MM.1S (cell line): ENCODE measurements at regions not wholly inside any gene's neighbourhood (a gene's known extent, or its start where the extent isn't known, plus 50 kb on each side); places are given as distances from the start of the nearest gene placed in this dataset.

Experiments
- EZH2 ChIP-seq: fragments of 300-600 bp; sonication (generic); optimal IDR thresholded peaks from 2 replicates; pipeline ENCODE3; 2017; ENCODE audit warnings: low read depth, mild to moderate bottlenecking, antibody characterized with exemption, low read length, mixed read lengths
- TF ChIP-seq, protein P1 (sequence below): fragments of 300-600 bp; sonication (generic); IDR thresholded peaks from 2 replicates; pipeline ENCODE4 v1.5.1; 2016; ENCODE audit warnings: antibody characterized with exemption, low read length, mixed read lengths

DNA sequence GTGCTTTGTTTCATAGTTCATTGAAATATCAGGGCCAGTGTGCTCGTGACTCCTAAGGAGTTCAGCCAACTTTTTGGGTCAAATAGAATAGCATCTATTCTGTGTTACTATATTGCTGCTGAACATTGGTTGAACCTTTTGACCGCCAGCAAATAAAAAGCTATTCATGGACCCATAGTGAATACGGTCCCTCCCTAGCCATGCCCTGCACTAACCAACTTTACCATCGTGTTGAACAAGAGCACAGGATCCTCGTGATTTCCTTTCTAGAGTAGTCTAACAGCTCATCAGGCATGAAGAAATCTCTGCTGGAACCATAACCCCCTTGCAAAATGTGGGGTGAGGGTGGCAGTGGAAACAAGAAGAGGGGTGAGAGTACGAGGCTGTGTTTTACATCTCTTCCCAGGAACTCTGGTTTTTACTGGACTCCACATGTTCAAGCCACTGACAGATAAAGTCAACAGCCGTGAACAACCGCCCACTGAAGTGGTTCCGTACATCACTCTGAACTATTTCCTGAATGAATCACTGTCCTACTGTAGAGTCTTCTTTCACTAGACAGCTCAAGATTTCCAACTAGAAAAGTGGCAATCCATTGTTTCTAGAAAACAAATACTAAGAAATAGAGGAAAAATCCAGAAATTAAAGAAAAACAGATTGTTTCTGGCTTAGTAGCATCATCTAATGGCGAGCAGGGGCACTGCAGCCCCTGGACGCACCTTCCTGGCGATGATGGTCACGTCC is 70.1 kb upstream of the SPATA31E1 start:
- TF ChIP-seq, protein P1, sequence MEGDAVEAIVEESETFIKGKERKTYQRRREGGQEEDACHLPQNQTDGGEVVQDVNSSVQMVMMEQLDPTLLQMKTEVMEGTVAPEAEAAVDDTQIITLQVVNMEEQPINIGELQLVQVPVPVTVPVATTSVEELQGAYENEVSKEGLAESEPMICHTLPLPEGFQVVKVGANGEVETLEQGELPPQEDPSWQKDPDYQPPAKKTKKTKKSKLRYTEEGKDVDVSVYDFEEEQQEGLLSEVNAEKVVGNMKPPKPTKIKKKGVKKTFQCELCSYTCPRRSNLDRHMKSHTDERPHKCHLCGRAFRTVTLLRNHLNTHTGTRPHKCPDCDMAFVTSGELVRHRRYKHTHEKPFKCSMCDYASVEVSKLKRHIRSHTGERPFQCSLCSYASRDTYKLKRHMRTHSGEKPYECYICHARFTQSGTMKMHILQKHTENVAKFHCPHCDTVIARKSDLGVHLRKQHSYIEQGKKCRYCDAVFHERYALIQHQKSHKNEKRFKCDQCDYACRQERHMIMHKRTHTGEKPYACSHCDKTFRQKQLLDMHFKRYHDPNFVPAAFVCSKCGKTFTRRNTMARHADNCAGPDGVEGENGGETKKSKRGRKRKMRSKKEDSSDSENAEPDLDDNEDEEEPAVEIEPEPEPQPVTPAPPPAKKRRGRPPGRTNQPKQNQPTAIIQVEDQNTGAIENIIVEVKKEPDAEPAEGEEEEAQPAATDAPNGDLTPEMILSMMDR: peak; percentile 44
- no peak for TF ChIP-seq EZH2
